ENCODE measurements at regions not wholly inside any gene's neighbourhood (a gene's known extent, or its start where the extent isn't known, plus 50 kb on each side); places are given as distances from the start of the nearest gene placed in this dataset.
A peak's percentile ranks its signal among the peaks of the same experiment; 100 is the strongest.

DNA sequence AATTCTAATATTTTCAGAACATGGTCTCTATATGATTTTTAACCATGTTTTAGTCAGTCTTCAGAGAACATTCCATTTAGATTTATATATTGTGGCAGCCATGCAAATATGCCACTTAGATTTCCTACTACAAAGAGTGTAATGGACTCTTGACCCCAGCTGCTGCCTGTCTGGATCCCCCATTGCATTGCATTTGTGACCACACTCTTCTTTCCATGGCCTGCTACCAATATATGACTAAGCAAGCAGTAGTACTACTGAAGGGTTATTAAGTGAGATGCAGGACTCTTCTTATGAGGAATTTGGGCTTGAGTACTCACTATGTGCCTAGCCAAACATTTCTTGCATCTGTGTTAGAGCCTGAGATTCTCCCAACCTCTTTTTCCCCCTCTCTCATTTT, 306.8 kb downstream of the PDHA2 start:
- no peaks in the 10 kb centered on the region for H3K9me3 Mint-ChIP-seq

More for the DNA sequence above, 306.8 kb downstream of the PDHA2 start:
- Histone ChIP-seq H2AFZ (0 out of 2 replicates have a peak overlapping the region, but pooled peaks have one; percentile 78), H3K4me1 (ENCODE audit: insufficient read depth) (no peaks in the 10 kb centered on the region), H3K27me3 (ENCODE audit: insufficient read depth) (no peaks in the 10 kb centered on the region), H3K9me2 (ENCODE audit: insufficient read depth) (no peaks in the 10 kb centered on the region), H3F3A (replicated peaks; ENCODE audit: low read depth) (no peaks in the 10 kb centered on the region), H3K4me3 (no peak overlapping the region), H3K36me3 (ENCODE audit: insufficient read depth) (no peaks in the 10 kb centered on the region), H3K27ac (ENCODE audit: low read depth) (no peak overlapping the region), H4K20me1 (replicated peaks; ENCODE audit: insufficient read depth) (no peaks in the 10 kb centered on the region), H3K4me2 (no peak overlapping the region), H3K79me2 (replicated peaks; ENCODE audit: insufficient read depth) (no peaks in the 10 kb centered on the region)
- Mint-ChIP-seq H3K4me3 (no peak overlapping the region), H3K27me3 (ENCODE audit: insufficient read depth, low read depth, poor library complexity) (peaks cover 2% of the 10 kb centered on the region), H3K36me3 (ENCODE audit: low read depth) (no peaks in the 10 kb centered on the region), H3K27ac (no peak overlapping the region), H3K4me1 (no peaks in the 10 kb centered on the region)
- no peak for DNase-seq (ENCODE audit: low spot score)
- no peak for TF ChIP-seq ZNF462 (CRISPR knock-in tag; IDR thresholded peaks at IDR 0.05)
- TF ChIP-seq ZNF331 (CRISPR knock-in tag; IDR thresholded peaks at IDR 0.05; ENCODE audit: low read depth), result no peak
- TF ChIP-seq POLR2AphosphoS5 (IDR thresholded peaks at IDR 0.05; ENCODE audit: low read depth), result no peak
- ATAC-seq, result no peak

Measured in GM23338 (cell line).